HCT116 (cell line): ENCODE measurements at regions not wholly inside any gene's neighbourhood (a gene's known extent, or its start where the extent isn't known, plus 50 kb on each side); places are given as distances from the start of the nearest gene placed in this dataset.

ENCODE experiments used
- ATAC-seq: fragments of 200-7000 bp; cut with Tn5 transposase; 2 replicates; pipeline ENCODE4 v1.9.1; 2020; ENCODE audit warnings: mild to moderate bottlenecking, moderate library complexity
- BruUV-seq: library from RNA; stranded (reverse); fragments of 400-500 nt; replicated peaks from 2 replicates; lab custom pipeline; 2021; lab: Mats Ljungman, UMichigan
- CTCF ChIA-PET: fragments of 300-600 bp; sonication (Branson Sonifier 250); formaldehyde crosslinking; loops from one replicate; lab custom pipeline; 2021; ENCODE audit warnings: antibody characterized with exemption; lab: Charles Lee
- POLR2A ChIA-PET: fragments of 300-600, 350-600 bp; sonication (Branson Sonifier 250); formaldehyde crosslinking; loops from one replicate; lab custom pipeline; 2021; ENCODE audit warnings: antibody characterized with exemption; lab: Charles Lee
- RAD21 ChIA-PET, 2 experiments: fragments of 300-600 bp; sonication (Branson Sonifier 250); formaldehyde crosslinking; loops; one replicate each; lab custom pipeline; 2023; ENCODE audit warnings: low total read pairs in 2 of 2; ENCODE audit not compliant: uncharacterized antibody in 2 of 2, unreplicated experiment in 2 of 2, low non-redundant PET in 1 of 2; lab: Charles Lee
- DNase-seq: peaks from one replicate; pipeline ENCODE4 v3.0.0-alpha.2; 2010; ENCODE audit warnings: low read depth, low spot score
- H2AFZ ChIP-seq: fragments of 200-600 bp; shearing (Covaris generic), sonication (generic); 2 replicates; pipeline ENCODE4 v1.6.1; 2017; ENCODE audit warnings: low read depth, mixed run types, mixed read lengths, antibody characterized with exemption, low read length; ENCODE audit not compliant: poor library complexity, severe bottlenecking
- H3K27ac ChIP-seq: 2 replicates; pipeline ENCODE4 v1.5.1; 2012; ENCODE audit warnings: low read depth, low read length
- H3K27me3 ChIP-seq: fragments of 200-600 bp; sonication (generic); 2 replicates; pipeline ENCODE4 v1.6.1; 2016; ENCODE audit warnings: mixed run types, low read length, mixed read lengths; ENCODE audit not compliant: insufficient read depth
- H3K36me3 ChIP-seq, 2 experiments: fragments of 200-500 bp in 1 of 2; fragments of 200-600 bp in 1 of 2; sonication (Bioruptor generic) in 1 of 2; sonication (generic) in 1 of 2; 2 replicates each; pipeline versions ENCODE4 v1.5.1 to v1.6.1; 2014 to 2016; ENCODE audit warnings: low read length in 2 of 2, inconsistent platforms in 1 of 2, mixed read lengths in 1 of 2, mixed run types in 1 of 2; ENCODE audit not compliant: insufficient read depth in 2 of 2, control insufficient read depth in 1 of 2
- H3K4me1 ChIP-seq, 2 experiments: fragments of 200-600 bp in 1 of 2; sonication (generic) in 1 of 2; 2 replicates each; pipeline versions ENCODE4 v1.5.1 to v1.6.1; 2012 to 2017; ENCODE audit warnings: low read length in 2 of 2, inconsistent platforms in 1 of 2, mild to moderate bottlenecking in 1 of 2, mixed read lengths in 1 of 2, mixed run types in 1 of 2, moderate library complexity in 1 of 2; ENCODE audit not compliant: insufficient read depth in 2 of 2, control insufficient read depth in 1 of 2
- H3K4me2 ChIP-seq: fragments of 200-600 bp; sonication (generic); 2 replicates; pipeline ENCODE4 v1.6.1; 2017; ENCODE audit warnings: mixed run types, low read length, mixed read lengths
- H3K4me3 ChIP-seq, 2 experiments: fragments of 200-600 bp in 1 of 2; sonication (generic) in 1 of 2; replicated peaks in 1 of 2; 2 replicates each; pipeline ENCODE4 v1.5.1; 2011 to 2016; ENCODE audit warnings: low read length in 2 of 2, control low read depth in 1 of 2, low read depth in 1 of 2, mild to moderate bottlenecking in 1 of 2, mixed read lengths in 1 of 2, mixed run types in 1 of 2
- H3K79me2 ChIP-seq: fragments of 200-600 bp; sonication (generic); 2 replicates; pipeline ENCODE4 v1.6.1; 2017; ENCODE audit warnings: mild to moderate bottlenecking, mixed run types, low read length, moderate library complexity, mixed read lengths; ENCODE audit not compliant: insufficient read depth
- H3K9ac ChIP-seq: fragments of 200-600 bp; sonication (generic); 2 replicates; pipeline ENCODE4 v1.6.1; 2016; ENCODE audit warnings: low read length, mixed read lengths
- H3K9me2 ChIP-seq: fragments of 200-600 bp; sonication (generic), shearing (Covaris generic); 2 replicates; pipeline ENCODE4 v1.6.1; 2017; ENCODE audit warnings: mixed run types, mild to moderate bottlenecking, moderate library complexity; ENCODE audit not compliant: insufficient read depth
- H3K9me3 ChIP-seq, 2 experiments: fragments of 200-500 bp in 1 of 2; fragments of 200-600 bp in 1 of 2; sonication (Bioruptor generic) in 1 of 2; sonication (generic) in 1 of 2; 2 replicates each; pipeline ENCODE4 v1.6.1; 2014 to 2017; ENCODE audit warnings: low read length in 2 of 2, mixed read lengths in 2 of 2, inconsistent platforms in 1 of 2, low read depth in 1 of 2, mild to moderate bottlenecking in 1 of 2, mixed run types in 1 of 2, moderate library complexity in 1 of 2; ENCODE audit not compliant: control insufficient read depth in 1 of 2, insufficient read depth in 1 of 2
- H4K20me1 ChIP-seq: fragments of 200-600 bp; sonication (generic), shearing (Covaris generic); 2 replicates; pipeline ENCODE4 v1.6.1; 2017; ENCODE audit warnings: mixed run types, mild to moderate bottlenecking, moderate library complexity; ENCODE audit not compliant: insufficient read depth
- ATF3 ChIP-seq: IDR thresholded peaks from 2 replicates; pipeline ENCODE4 v1.6.1; 2012
- CBX3 ChIP-seq: IDR thresholded peaks from 2 replicates; pipeline ENCODE4 v1.6.1; 2012; ENCODE audit warnings: low read depth
- CEBPB ChIP-seq: IDR thresholded peaks from 2 replicates; pipeline ENCODE4 v1.6.1; 2012; ENCODE audit warnings: low read depth
- EZH2 ChIP-seq: fragments of 200-600 bp; sonication (generic); IDR thresholded peaks from 2 replicates; pipeline ENCODE4 v1.6.1; 2017; ENCODE audit warnings: antibody characterized with exemption, mixed run types
- FOSL1 ChIP-seq: IDR thresholded peaks from 2 replicates; pipeline ENCODE4 v1.6.1; 2012; ENCODE audit warnings: low read depth
- SIN3A ChIP-seq: IDR thresholded peaks from 2 replicates; pipeline ENCODE4 v1.6.1; 2012; ENCODE audit warnings: low read depth
- SP1 ChIP-seq: IDR thresholded peaks from 2 replicates; pipeline ENCODE4 v1.6.1; 2012; ENCODE audit warnings: low read depth
- SRF ChIP-seq: IDR thresholded peaks from 2 replicates; pipeline ENCODE4 v1.6.1; 2012; ENCODE audit warnings: low read depth
- ZBTB33 ChIP-seq: IDR thresholded peaks from 2 replicates; pipeline ENCODE4 v1.6.1; 2011; ENCODE audit warnings: mild to moderate bottlenecking, low read length, moderate library complexity; ENCODE audit not compliant: insufficient replicate concordance; ENCODE audit errors: extremely low read depth
- ZFX ChIP-seq: fragments of 450-650 bp; IDR thresholded peaks from 2 replicates; pipeline ENCODE4 v1.6.1; 2017
- intact Hi-C: fragments of 100-400 bp; cut with micrococcal nuclease; formaldehyde crosslinking; loops from 2 replicates; pipeline ENCODE4 v1.10.0; 2022

- Histone ChIP-seq H3K9me3 (no peaks in the 10 kb centered on the region), H3K79me2 (no peaks in the 10 kb centered on the region), H3K4me3 (no peak overlapping the region), H3K36me3 (no peaks in the 10 kb centered on the region), H4K20me1 (no peaks in the 10 kb centered on the region), H3K9ac (no peak overlapping the region), H3K4me1 (no peaks in the 10 kb centered on the region), H2AFZ (no peak overlapping the region), H3K4me2 (no peak overlapping the region), H3K9me2 (no peaks in the 10 kb centered on the region), H3K27me3 (peaks cover 6% of the 10 kb centered on the region; the same call in 1 of the 2 replicates), H3K27ac (no peak overlapping the region)
- ChIA-PET CTCF (no interaction called here), POLR2A (no interaction called here), RAD21 (no interaction called here)
- TF ChIP-seq ZBTB33: no peak
- TF ChIP-seq EZH2: no peak
- no peak for TF ChIP-seq ATF3
- no peak for TF ChIP-seq SP1
- TF ChIP-seq CBX3: no peak
- no peak for TF ChIP-seq SIN3A
- TF ChIP-seq SRF: no peak
- intact Hi-C loops: no loop called here
- no TSS peak for BruUV-seq
- DNase-seq (no peak), ATAC-seq (no peak)
Observed at GRCh38 chr2:167524786-167525185, 636.5 kb downstream of the XIRP2 start.

- no peak overlapping the region for H3K4me2 ChIP-seq
- no peak overlapping the region for H3K27ac ChIP-seq
- intact Hi-C loops: no loop called here
- ChIA-PET RAD21 (no interaction called here), CTCF (no interaction called here), POLR2A (no interaction called here)
- H3K4me1 ChIP-seq: no peaks in the 10 kb centered on the region
- H3K27me3 ChIP-seq: no peaks in the 10 kb centered on the region
- no peak overlapping the region for H2AFZ ChIP-seq
- no peak overlapping the region for H3K4me3 ChIP-seq
- H3K79me2 ChIP-seq: no peaks in the 10 kb centered on the region
- DNase-seq: no peak
- no peaks in the 10 kb centered on the region for H3K9me2 ChIP-seq
- no peak overlapping the region for H3K9ac ChIP-seq
- BruUV-seq: no TSS peak
- TF ChIP-seq CEBPB (no peak), FOSL1 (no peak), ZFX (no peak)
- no peaks in the 10 kb centered on the region for H3K36me3 ChIP-seq
- ATAC-seq: no peak
- no peaks in the 10 kb centered on the region for H3K9me3 ChIP-seq
- H4K20me1 ChIP-seq: no peaks in the 10 kb centered on the region
Observed at GRCh38 chr2:167510071-167510759, 621.9 kb downstream of the XIRP2 start.
